ENCODE measurements at regions not wholly inside any gene's neighbourhood (a gene's known extent, or its start where the extent isn't known, plus 50 kb on each side); places are given as distances from the start of the nearest gene placed in this dataset.

- no peak for DNase-seq (ENCODE audit: low read depth)
Observed at GRCh38 chr4:176902710-176903323, 110.1 kb upstream of the VEGFC start.

DNA sequence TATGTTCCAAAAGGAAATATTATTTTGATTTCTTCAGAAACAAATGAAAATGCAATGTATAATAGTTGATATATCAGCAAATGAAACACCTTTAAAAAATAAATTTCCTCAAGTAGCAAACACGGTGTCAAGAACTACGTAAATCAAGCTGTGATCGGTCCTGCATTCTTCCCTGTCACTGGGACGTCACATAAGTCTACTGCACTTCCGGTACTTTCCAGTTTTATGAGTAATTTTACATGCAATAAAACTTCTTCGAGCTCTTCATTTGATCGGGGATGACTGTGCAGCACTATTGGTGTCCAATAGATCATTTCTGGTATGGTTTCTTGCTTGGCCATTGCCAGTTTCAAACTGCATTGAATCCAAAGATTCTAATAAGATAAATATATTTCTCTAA, 114.0 kb upstream of the VEGFC start:
- no peak for DNase-seq (ENCODE audit: low read depth)

DNA sequence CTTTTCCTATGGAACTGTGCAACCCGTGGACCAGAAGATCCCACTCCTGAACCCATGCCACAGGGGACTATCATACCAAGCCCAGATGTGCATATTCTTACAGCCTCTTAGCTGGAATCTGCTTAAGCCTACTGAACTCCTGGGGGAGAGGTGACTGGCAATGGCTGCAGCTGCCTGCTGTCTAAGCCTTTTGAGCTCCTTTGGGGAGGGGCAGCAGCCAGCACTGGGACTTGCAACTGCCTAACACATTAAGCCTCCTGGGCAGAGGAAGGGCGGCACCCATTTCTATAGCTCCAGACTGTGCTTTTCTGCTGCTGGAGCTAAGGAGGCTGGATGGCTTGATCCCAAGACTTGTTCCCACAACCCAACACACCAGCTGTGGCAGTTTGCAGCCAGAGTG, 117.9 kb upstream of the VEGFC start:
- DNase-seq (ENCODE audit: low read depth), result no peak

GRCh38 chr4:176919631-176920030, 126.9 kb upstream of the VEGFC start:
- no peak for DNase-seq (ENCODE audit: low read depth)

DNA sequence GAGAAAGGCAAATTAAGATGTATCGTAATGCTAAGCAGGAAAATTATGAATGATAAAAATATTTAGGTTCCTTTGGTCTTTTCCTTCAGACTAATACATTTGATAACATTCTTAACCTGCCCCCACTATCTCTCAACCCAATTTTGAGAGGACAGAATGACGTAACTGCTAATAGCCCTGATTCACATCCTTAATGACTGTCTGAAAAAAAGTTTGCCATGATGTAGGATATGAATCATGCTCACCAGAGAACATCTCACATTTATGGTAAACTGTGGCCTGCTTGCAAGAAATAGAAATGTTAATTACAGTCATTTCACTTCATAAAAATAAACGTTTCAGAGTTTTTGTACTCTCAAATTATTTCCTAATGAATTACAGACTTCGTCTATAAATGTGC, 128.0 kb upstream of the VEGFC start:
- no peak for DNase-seq (ENCODE audit: low read depth)

- no peak for DNase-seq (ENCODE audit: low read depth)
Observed at GRCh38 chr4:176921256-176921655, 128.5 kb upstream of the VEGFC start.

DNA sequence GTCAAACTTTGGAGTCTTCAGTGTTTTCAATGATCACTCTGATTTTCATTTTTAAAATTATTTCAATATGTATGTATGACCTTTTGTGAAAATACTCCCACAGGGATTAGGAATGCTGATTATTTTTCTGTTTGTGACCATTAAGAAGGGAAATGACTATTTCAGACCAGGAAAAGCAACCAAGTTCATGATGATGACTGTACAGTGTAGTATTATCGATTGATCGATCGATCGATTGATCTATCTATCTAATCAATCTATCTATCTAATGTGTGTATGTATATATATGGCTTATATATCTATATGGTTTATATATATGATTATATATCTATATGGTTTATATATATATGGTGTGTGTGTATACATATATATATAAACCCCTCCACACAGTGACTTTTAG, 131.5 kb upstream of the VEGFC start:
- no peak for DNase-seq (ENCODE audit: low read depth)

DNA sequence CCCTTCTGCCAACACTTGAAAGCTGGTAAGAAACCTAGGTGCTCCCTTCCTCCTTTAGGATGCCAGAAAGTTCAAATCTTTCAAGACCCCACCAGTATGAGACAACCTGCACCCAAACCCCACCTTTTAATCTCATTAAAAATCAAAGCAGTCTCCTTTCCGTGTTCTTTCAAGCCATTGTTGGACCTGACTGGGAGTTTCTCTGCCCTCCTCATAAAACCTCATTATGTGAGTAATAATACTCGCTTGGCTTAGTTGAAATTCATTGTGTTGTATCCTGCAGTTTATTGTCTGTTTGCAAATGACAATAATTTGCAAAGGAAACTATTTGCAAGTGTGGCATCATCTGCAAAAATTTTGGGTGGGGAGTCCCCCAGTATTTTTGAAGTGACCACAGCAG, 133.2 kb upstream of the VEGFC start:
- DNase-seq (ENCODE audit: low read depth), result no peak

DNA sequence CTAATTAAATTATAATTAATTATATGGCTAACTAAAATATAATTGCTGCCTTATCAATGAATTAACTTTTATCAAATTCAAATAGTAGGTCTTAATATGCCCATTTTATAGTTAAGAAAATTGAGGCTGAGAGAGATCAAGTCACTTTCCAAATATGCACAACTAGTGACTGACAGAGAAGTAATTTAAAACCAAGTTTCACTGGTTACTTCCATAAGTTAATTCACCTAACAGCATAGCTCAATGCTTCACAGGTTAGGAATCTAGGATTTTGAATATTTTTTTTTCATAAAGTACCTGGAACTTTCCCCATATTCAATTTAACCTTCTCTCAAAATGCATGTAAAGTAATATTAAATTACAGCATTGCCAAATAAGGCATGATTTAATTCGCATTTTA, 134.4 kb upstream of the VEGFC start:
- no peak for DNase-seq (ENCODE audit: low read depth)

GRCh38 chr4:176927664-176928063, 134.9 kb upstream of the VEGFC start:
- no peak for DNase-seq (ENCODE audit: low read depth)

DNA sequence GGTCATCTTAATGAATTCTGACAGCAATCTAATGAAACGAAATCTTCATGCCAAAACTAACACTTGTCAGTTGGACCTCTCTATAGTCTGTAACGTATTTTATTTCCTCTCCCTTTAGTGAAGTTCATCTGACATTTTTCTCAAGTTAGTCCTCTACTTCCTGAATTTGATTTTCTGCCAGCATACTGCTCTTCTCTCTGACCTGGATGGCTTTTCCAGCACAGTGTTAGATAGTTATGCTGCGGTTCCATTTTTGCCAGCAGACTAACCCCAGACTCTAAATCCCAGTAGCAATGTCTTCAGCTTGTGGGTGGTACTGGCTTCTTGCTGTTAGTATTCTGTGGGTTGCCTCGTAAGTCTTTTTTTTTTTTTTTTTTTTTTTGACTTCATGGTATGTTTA, 146.7 kb upstream of the VEGFC start:
- no peak for DNase-seq (ENCODE audit: low read depth)

- DNase-seq (ENCODE audit: low read depth), result no peak
Observed at GRCh38 chr4:176945334-176945733, 152.6 kb upstream of the VEGFC start.

GRCh38 chr4:176949029-176949428, 156.3 kb upstream of the VEGFC start:
- no peak for DNase-seq (ENCODE audit: low read depth)

- no peak for DNase-seq (ENCODE audit: low read depth)
Observed at GRCh38 chr4:176953021-176953420, 160.3 kb upstream of the VEGFC start.

DNA sequence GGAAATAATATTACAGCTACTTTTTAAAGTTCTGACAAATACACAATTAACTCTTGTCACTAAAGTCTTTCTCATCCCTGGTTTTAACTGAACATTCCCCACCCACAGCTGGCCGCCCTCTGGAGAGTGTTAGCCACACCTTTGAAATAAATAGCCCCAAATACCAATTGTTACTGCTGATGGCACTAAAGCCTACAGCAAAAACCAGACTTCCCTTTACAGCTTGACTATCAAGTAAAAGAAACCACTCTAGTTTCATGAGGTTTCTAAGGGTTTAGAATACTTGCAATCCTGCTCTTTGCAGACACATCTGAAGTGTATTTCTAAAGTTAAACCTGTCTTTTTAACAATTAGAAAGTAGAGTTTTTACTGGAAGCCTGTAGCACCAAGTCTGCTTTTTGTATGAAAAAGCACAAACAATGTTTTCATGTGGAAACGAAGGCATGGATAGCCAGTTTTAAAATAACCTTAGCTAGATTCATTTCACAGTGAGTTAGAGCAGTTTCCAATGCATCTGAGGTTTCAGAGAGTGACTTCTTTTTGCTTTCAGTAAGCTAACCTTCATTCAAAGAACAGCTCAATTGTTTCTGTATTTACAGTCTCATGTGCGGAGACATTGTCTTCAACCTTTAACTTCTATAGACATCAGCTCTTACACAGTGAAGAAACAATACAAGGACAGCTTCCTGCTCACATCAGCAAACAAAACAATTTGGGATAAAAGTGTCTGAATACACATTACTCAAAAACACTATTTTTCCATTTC, 164.8 kb upstream of the VEGFC start:
- DNase-seq (ENCODE audit: low read depth), result no peak

DNA sequence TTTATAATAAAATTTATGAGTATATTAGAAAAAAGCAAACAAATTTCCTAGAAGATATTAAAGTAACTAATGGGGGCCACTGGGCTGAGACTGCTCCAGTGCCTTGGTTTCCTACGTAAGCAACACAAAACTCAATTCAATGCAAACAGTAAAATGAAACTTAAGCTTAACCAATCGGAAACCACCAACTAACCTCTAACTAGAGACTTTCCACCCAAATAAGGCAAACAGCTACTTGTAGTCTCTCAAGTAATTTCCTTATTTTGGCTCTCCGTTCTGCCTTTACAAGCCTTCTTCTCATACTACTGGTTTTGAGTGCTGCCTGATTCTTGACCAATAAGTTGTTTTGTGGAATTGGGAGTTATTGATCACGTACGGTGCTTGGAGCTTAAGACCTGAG, 167.3 kb upstream of the VEGFC start:
- DNase-seq (ENCODE audit: low read depth), result no peak

DNA sequence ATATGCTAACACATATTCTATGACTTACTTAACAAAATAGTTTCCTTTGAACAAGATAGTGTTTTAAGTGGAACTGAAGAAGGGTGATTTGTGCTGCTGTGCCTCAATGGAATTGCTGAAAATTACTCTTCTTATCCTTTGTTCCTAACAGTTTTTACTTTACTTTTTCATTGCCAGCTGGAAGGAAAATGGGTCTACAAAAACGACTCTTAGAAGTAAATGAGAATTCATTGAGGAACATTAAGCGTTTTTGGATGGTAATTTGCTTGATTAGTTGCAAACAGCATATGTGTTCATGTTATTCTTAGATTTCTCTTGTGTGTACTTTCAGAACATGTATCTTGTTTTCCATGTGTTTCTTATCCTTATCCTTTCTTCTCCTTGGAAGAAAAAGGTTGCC, 170.4 kb upstream of the VEGFC start:
- no peak for DNase-seq (ENCODE audit: low read depth)

GRCh38 chr4:176964116-176964691, 171.5 kb upstream of the VEGFC start:
- DNase-seq (ENCODE audit: low read depth), result no peak

DNA sequence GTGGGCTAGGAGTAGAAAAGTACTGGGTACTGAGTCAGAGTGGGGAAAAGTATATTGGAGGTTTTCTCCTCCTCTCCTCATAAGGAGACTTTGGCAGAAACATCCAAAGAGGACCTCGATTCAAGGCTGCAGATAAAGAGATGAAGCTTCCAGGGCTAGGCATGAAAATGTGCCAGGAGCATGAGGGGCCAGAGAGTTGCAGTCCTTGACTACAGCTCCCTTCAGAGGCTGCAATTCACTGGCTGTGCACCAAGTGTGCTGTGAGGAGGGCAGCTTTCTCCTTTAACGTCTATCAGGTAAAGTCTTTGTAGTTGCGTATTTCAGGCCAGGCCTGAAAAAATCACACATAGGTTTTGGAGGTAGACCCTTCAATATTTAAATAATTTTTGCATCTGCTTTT, 174.9 kb upstream of the VEGFC start:
- no peak for DNase-seq (ENCODE audit: low read depth)

- no peak for DNase-seq (ENCODE audit: low read depth)
Observed at GRCh38 chr4:176968094-176968493, 175.4 kb upstream of the VEGFC start.

DNA sequence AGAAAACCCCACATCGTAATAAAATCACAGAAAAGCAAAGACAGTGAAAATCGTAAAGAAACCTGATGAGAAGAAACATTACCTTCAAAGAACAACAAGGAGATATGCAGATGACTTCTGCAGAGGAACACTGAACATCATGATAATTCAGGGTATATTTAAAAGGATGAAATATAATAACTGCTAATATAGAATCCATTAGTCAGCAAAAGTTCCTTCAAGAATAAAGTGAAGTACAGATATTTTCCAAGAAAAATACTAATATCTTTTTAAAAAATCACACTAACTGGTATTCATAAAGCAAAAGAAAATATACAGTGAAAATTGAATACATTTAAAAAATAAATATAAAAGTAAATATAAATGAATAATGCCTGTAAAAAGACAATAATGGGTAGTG, 176.3 kb upstream of the VEGFC start:
- no peak for DNase-seq (ENCODE audit: low read depth)

DNA sequence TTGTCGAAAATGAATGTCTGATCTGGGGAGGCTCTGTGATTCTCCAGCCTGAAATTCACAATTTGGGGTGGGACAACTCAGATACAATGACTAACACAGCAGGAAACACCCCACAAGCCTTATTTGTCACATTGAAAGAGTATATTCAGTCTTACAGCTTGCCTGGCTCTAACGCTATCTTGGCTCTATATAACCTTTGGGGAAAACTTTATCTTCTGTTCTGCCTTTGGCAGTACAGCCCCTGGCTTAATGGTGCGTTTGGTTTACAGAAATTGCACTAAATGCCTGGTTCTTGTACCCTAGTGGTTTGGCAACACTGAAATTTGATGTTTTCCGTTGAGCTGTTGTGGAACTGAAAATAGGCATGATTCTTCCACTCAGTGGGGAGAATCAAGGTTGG, 178.1 kb upstream of the VEGFC start:
- no peak for DNase-seq (ENCODE audit: low read depth)

DNA sequence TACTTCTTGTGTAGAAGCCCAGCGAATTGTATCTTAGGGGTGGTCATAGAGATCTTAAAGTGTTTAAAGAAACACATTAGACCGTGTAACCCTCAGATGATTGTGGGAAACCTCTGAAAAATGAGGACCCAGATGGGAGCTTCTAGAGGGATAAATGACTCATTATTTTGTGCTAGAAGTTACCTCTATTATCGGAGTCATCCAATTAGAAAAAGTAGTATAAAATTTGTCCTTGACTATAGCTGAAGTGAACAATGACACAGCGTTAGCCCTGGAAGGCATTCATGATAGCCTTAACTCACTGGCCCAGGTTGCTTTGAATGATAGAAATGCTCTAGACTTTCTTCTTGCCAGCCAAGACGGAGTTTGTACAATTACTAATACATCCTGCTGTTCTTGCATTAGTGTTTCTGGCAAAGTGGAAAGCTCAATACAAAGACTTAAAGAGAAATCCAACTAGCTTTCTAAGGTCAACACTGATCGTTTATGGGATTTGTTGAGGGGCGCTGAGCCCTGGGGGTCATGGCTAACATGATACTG, 178.9 kb upstream of the VEGFC start:
- DNase-seq (ENCODE audit: low read depth), result no peak
